H9 (cell line): ENCODE measurements at regions not wholly inside any gene's neighbourhood (a gene's known extent, or its start where the extent isn't known, plus 50 kb on each side); places are given as distances from the start of the nearest gene placed in this dataset.

Source experiments
- DNase-seq: peaks from one replicate; pipeline ENCODE4 v3.0.0-alpha.2; 2017
- H2AFZ ChIP-seq: one replicate; pipeline ENCODE4 v1.6.1; 2013; ENCODE audit warnings: mild to moderate bottlenecking, low read length, control low read depth, moderate library complexity
- H2AK5ac ChIP-seq: 2 replicates; pipeline ENCODE4 v1.6.1; 2013; ENCODE audit warnings: low read length, control low read depth, mixed read lengths; ENCODE audit not compliant: insufficient read length
- H2BK120ac ChIP-seq: one replicate; pipeline ENCODE4 v1.6.1; 2013; ENCODE audit warnings: low read depth, mild to moderate bottlenecking, low read length, control low read depth, inconsistent platforms; ENCODE audit not compliant: poor library complexity, severe bottlenecking
- H2BK12ac ChIP-seq: 2 replicates; pipeline ENCODE4 v1.6.1; 2013; ENCODE audit warnings: low read length, control low read depth, mixed read lengths, low read depth; ENCODE audit not compliant: insufficient read length
- H2BK15ac ChIP-seq: 2 replicates; pipeline ENCODE4 v1.6.1; 2013; ENCODE audit warnings: low read depth, low read length, control low read depth
- H2BK20ac ChIP-seq: one replicate; pipeline ENCODE4 v1.6.1; 2013; ENCODE audit warnings: low read depth, mild to moderate bottlenecking, low read length, control low read depth, inconsistent platforms; ENCODE audit not compliant: poor library complexity, severe bottlenecking
- H2BK5ac ChIP-seq: 2 replicates; pipeline ENCODE4 v1.6.1; 2013; ENCODE audit warnings: low read length, control low read depth, mixed read lengths; ENCODE audit not compliant: insufficient read length
- H3K14ac ChIP-seq: 2 replicates; pipeline ENCODE4 v1.6.1; 2013; ENCODE audit warnings: low read length, control low read depth; ENCODE audit not compliant: insufficient read depth
- H3K18ac ChIP-seq: 2 replicates; pipeline ENCODE4 v1.6.1; 2013; ENCODE audit warnings: low read depth, mild to moderate bottlenecking, mixed read lengths, low read length, control low read depth; ENCODE audit not compliant: insufficient read length
- H3K23ac ChIP-seq: 2 replicates; pipeline ENCODE4 v1.6.1; 2013; ENCODE audit warnings: low read length, control low read depth, mixed read lengths, low read depth; ENCODE audit not compliant: insufficient read length
- H3K23me2 ChIP-seq: 2 replicates; pipeline ENCODE4 v1.6.1; 2013; ENCODE audit warnings: low read depth, mild to moderate bottlenecking, mixed read lengths, low read length, control low read depth; ENCODE audit not compliant: insufficient read length, poor library complexity, severe bottlenecking
- H3K27ac ChIP-seq: 2 replicates; pipeline ENCODE4 v1.5.1; 2013; ENCODE audit warnings: low read length, control low read depth, mixed read lengths, low read depth; ENCODE audit not compliant: insufficient read length
- H3K27me3 ChIP-seq: 2 replicates; pipeline ENCODE4 v1.6.1; 2013; ENCODE audit warnings: low read length, control low read depth, inconsistent platforms; ENCODE audit not compliant: insufficient read depth
- H3K4ac ChIP-seq: 2 replicates; pipeline ENCODE4 v1.6.1; 2013; ENCODE audit warnings: low read depth, mild to moderate bottlenecking, control low read depth, inconsistent platforms, low read length, moderate library complexity
- H3K4me1 ChIP-seq: 2 replicates; pipeline ENCODE4 v1.6.1; 2013; ENCODE audit warnings: low read length, control low read depth, inconsistent platforms; ENCODE audit not compliant: insufficient read depth
- H3K4me2 ChIP-seq: 2 replicates; pipeline ENCODE4 v1.6.1; 2013; ENCODE audit warnings: low read length, control low read depth, mixed read lengths; ENCODE audit not compliant: insufficient read length, insufficient read depth
- H3K56ac ChIP-seq: 2 replicates; pipeline ENCODE4 v1.6.1; 2013; ENCODE audit warnings: low read depth, mild to moderate bottlenecking, mixed read lengths, low read length, control low read depth; ENCODE audit not compliant: insufficient read length
- H3K79me1 ChIP-seq: 2 replicates; pipeline ENCODE4 v1.6.1; 2013; ENCODE audit warnings: low read depth, mild to moderate bottlenecking, moderate library complexity, low read length, control low read depth, inconsistent platforms; ENCODE audit not compliant: insufficient read depth, poor library complexity, severe bottlenecking
- H3K79me2 ChIP-seq: 2 replicates; pipeline ENCODE4 v1.6.1; 2013; ENCODE audit warnings: low read length, control low read depth, inconsistent platforms; ENCODE audit not compliant: insufficient read depth
- H3K9ac ChIP-seq: 2 replicates; pipeline ENCODE4 v1.6.1; 2013; ENCODE audit warnings: low read length, control low read depth, mixed read lengths; ENCODE audit not compliant: insufficient read length; ENCODE audit errors: extremely low read depth
- H3K9me3 ChIP-seq: one replicate; pipeline ENCODE4 v1.6.1; 2013; ENCODE audit warnings: low read depth, low read length, inconsistent platforms; ENCODE audit not compliant: control insufficient read depth
- H3T11ph ChIP-seq: one replicate; pipeline ENCODE4 v1.6.1; 2013; ENCODE audit warnings: mild to moderate bottlenecking, low read length, control low read depth, inconsistent platforms
- H4K20me1 ChIP-seq: one replicate; pipeline ENCODE4 v1.6.1; 2013; ENCODE audit not compliant: control insufficient read depth, insufficient read length, insufficient read depth
- H4K5ac ChIP-seq: 2 replicates; pipeline ENCODE4 v1.6.1; 2013; ENCODE audit warnings: low read depth, mild to moderate bottlenecking, mixed read lengths, low read length, control low read depth; ENCODE audit not compliant: insufficient read length
- H4K8ac ChIP-seq: replicated peaks from 2 replicates; pipeline ENCODE4 v1.6.1; 2013; ENCODE audit warnings: low read length, control low read depth, mixed read lengths, low read depth; ENCODE audit not compliant: insufficient read length
- H4K91ac ChIP-seq: 2 replicates; pipeline ENCODE4 v1.6.1; 2013; ENCODE audit warnings: low read depth, mild to moderate bottlenecking, moderate library complexity, mixed read lengths, low read length, control low read depth; ENCODE audit not compliant: insufficient read length
- H3K27ac Mint-ChIP-seq, 3 experiments: 2 replicates in 2 of 3; 3 replicates in 1 of 3; pipeline ENCODE4 v1.8.0; 2020 to 2021; ENCODE audit warnings: mixed read lengths in 3 of 3, mild to moderate bottlenecking in 1 of 3, moderate library complexity in 1 of 3
- H3K27me3 Mint-ChIP-seq: 2 replicates; pipeline ENCODE4 v1.8.0; 2021; ENCODE audit warnings: low read depth, mild to moderate bottlenecking, moderate library complexity, mixed read lengths
- H3K36me3 Mint-ChIP-seq, 3 experiments: 2 replicates in 2 of 3; 3 replicates in 1 of 3; pipeline ENCODE4 v1.8.0; 2020 to 2021; ENCODE audit warnings: low read depth in 3 of 3, mixed read lengths in 3 of 3; ENCODE audit not compliant: insufficient read depth in 1 of 3
- H3K4me1 Mint-ChIP-seq, 2 experiments: 2 replicates each; pipeline ENCODE4 v1.8.0; 2020; ENCODE audit warnings: mixed read lengths in 2 of 2
- H3K4me3 Mint-ChIP-seq, 2 experiments: 2 replicates in 1 of 2; 3 replicates in 1 of 2; pipeline ENCODE4 v1.8.0; 2020 to 2021; ENCODE audit warnings: mild to moderate bottlenecking in 2 of 2, mixed read lengths in 2 of 2, moderate library complexity in 1 of 2
- H3K9me3 Mint-ChIP-seq, 2 experiments: 2 replicates in 1 of 2; 3 replicates in 1 of 2; pipeline ENCODE4 v1.8.0; 2020; ENCODE audit warnings: mild to moderate bottlenecking in 2 of 2, mixed read lengths in 2 of 2, moderate library complexity in 1 of 2
- CTCF ChIP-seq: fragments of 200-600 bp; sonication (generic); conservative IDR thresholded peaks from 3 replicates; pipeline ENCODE4 v1.8.0; 2021; ENCODE audit warnings: antibody characterized with exemption, mild to moderate bottlenecking
- WGBS: extraction: QIAGEN DNeasy Blood & Tissue Kit; methylation state at CpG from one replicate; pipeline ENCODE4 v1.1.7; 2013; ENCODE audit warnings: missing lambda C conversion rate, low lambda C conversion rate, mixed read lengths; ENCODE audit not compliant: insufficient read length; ENCODE audit errors: extremely low coverage; 5-methylcytosine and 5-hydroxymethylcytosine counted together

- no peak for DNase-seq
- no peaks in the 10 kb centered on the region; a peak in 1 of 7 replicates for H3K36me3 Mint-ChIP-seq
- Histone ChIP-seq H3K4me2 (no peak overlapping the region), H3K4ac (no peak overlapping the region), H3K14ac (no peak overlapping the region), H2BK20ac (no peak overlapping the region), H4K91ac (no peak overlapping the region), H4K20me1 (no peaks in the 10 kb centered on the region), H3K23me2 (no peaks in the 10 kb centered on the region), H3K79me1 (no peaks in the 10 kb centered on the region), H2BK120ac (no peak overlapping the region), H2BK5ac (no peak overlapping the region), H4K5ac (no peak overlapping the region), H3K56ac (no peak overlapping the region), H3K23ac (no peak overlapping the region), H3K27ac (no peak overlapping the region), H3K4me1 (no peaks in the 10 kb centered on the region), H3K18ac (no peak overlapping the region), H2AFZ (no peak overlapping the region), H3K9ac (no peak overlapping the region), H2AK5ac (no peak overlapping the region), H2BK15ac (no peak overlapping the region), H3K79me2 (no peaks in the 10 kb centered on the region), H2BK12ac (no peak overlapping the region), H4K8ac (no peak overlapping the region), H3K9me3 (no peaks in the 10 kb centered on the region), H3T11ph (no peak overlapping the region), H3K27me3 (no peaks in the 10 kb centered on the region)
- no peaks in the 10 kb centered on the region for H3K9me3 Mint-ChIP-seq
- no peak overlapping the region for H3K4me3 Mint-ChIP-seq
- WGBS = no CpG with 5 or more reads among the region's 2 CpGs
- H3K4me1 Mint-ChIP-seq = peaks cover 0 to 11% of the 10 kb centered on the region in 2 experiments; a peak in 2 of 4 replicates
- H3K27me3 Mint-ChIP-seq = no peaks in the 10 kb centered on the region
- no peak for TF ChIP-seq CTCF
- no peak overlapping the region for H3K27ac Mint-ChIP-seq
These were observed 241.0 kb upstream of the SNX7 start for GRCh38 chr1:98420376-98421084.
